ENCODE measurements at regions not wholly inside any gene's neighbourhood (a gene's known extent, or its start where the extent isn't known, plus 50 kb on each side); places are given as distances from the start of the nearest gene placed in this dataset.
"Not testable (repeated sequence)": the region's sequence is repeated elsewhere in the genome, so short reads cannot be mapped to it uniquely, and the experiment has no call there.

DNA sequence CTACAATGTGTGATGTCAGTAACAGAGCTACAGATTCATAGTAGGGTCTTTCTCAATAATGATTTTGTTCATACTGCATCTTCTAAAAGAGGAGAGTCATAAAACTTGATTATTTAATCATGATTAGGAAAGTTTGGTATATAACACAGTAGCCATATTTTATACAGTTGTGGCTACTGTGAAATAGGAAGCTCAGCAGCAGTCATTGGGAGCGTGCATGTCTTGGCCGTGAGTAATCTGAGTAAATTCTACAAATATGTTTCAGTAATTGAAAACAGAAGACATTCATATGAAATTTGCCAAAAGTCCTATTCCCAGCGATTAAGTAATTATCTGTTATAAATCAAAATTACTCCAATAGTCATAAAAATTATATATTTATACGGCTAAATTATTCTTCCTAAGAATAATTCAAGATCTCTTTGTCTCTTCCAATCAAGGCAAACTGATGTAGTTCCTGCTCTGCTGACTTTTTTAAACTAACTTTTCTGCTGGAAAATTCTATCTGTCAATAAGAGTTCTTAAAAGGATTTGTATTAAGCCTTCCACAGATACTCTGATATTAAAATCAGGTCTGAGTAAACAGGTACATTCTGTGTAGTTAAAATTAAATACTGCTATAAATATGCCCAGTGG, 723.6 kb upstream of the CDH18 start:
- CTCF ChIA-PET (ENCODE audit: low intra/inter-chr PET ratio, low total read pairs); H3K9ac ChIP-seq (ENCODE audit: insufficient read depth, low read depth, low read length); FAIRE-seq; H3K9me3 ChIP-seq (ENCODE audit: low read length); in situ Hi-C loops (cut with HindIII; ENCODE audit: extremely low pct_ligation_motif_present, low pct_unique_long_range_greater_than_20kb); H3K4me3 ChIP-seq (replicated peaks in 1 of 3; ENCODE audit: insufficient read depth in 1 of 3, low read depth in 2 of 3, low read length in 3 of 3); H3K27me3 ChIP-seq (ENCODE audit: control insufficient read depth in 1 of 2, insufficient read depth in 2 of 2, low read length in 2 of 2); BruUV-seq (replicated peaks); intact Hi-C loops (cut with micrococcal nuclease; ENCODE audit: unreplicated experiment); POLR2A ChIA-PET; H3K79me2 ChIP-seq (ENCODE audit: insufficient read depth, low read length); H3K4me1 ChIP-seq (ENCODE audit: insufficient read depth, low read length); H3K36me3 ChIP-seq (replicated peaks in 1 of 2; ENCODE audit: control insufficient read depth in 1 of 2, insufficient read depth in 2 of 2, low read length in 2 of 2); H3K27ac ChIP-seq (ENCODE audit: extremely low read length, insufficient read depth, low read length); H4K20me1 ChIP-seq (ENCODE audit: insufficient read depth, low read length); H3K4me2 ChIP-seq (ENCODE audit: low read depth, low read length); DNase-seq (ENCODE audit: low spot score); ATAC-seq; H2AFZ ChIP-seq (ENCODE audit: low read length): not testable (repeated sequence)
- 21% methylated on average over 4 of the region's 4 CpGs for WGBS (ENCODE audit: low lambda C conversion rate)

DNA sequence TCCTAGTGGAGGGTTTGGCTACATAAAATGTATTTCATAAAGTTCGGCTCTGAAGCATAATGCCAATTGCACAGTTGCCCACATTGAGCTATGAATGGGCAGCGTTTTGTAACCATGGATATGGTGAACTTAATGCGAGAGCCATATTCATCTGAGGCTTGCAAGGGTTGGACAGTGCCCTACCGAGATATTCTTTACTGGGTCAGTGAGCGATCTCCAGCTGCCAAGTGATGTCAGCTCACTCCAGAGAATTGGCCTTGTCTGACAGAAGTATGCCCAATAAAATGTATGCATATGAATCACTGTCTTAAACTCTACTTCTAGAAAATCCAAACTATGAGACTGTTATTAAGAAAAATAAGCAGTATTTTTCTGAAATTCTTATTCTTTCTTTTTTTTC, 719.6 kb upstream of the CDH18 start:
- in situ Hi-C loops (cut with HindIII; ENCODE audit: extremely low pct_ligation_motif_present, low pct_unique_long_range_greater_than_20kb); CTCF ChIA-PET (ENCODE audit: low intra/inter-chr PET ratio, low total read pairs); BruUV-seq (replicated peaks); FAIRE-seq; H3K79me2 ChIP-seq (ENCODE audit: insufficient read depth, low read length); intact Hi-C loops (cut with micrococcal nuclease; ENCODE audit: unreplicated experiment); H3K9me3 ChIP-seq (ENCODE audit: low read length); H3K9ac ChIP-seq (ENCODE audit: insufficient read depth, low read depth, low read length); DNase-seq (ENCODE audit: low spot score); POLR2A ChIA-PET; H3K27ac ChIP-seq (ENCODE audit: extremely low read length, insufficient read depth, low read length); H3K4me2 ChIP-seq (ENCODE audit: low read depth, low read length); H3K4me3 ChIP-seq (replicated peaks in 1 of 3; ENCODE audit: insufficient read depth in 1 of 3, low read depth in 2 of 3, low read length in 3 of 3); H3K36me3 ChIP-seq (replicated peaks in 1 of 2; ENCODE audit: control insufficient read depth in 1 of 2, insufficient read depth in 2 of 2, low read length in 2 of 2); H2AFZ ChIP-seq (ENCODE audit: low read length); H3K4me1 ChIP-seq (ENCODE audit: insufficient read depth, low read length); ATAC-seq; H4K20me1 ChIP-seq (ENCODE audit: insufficient read depth, low read length); H3K27me3 ChIP-seq (ENCODE audit: control insufficient read depth in 1 of 2, insufficient read depth in 2 of 2, low read length in 2 of 2): not testable (repeated sequence)
- WGBS (ENCODE audit: low lambda C conversion rate), result 5% methylated on average over 5 of the region's 5 CpGs

DNA sequence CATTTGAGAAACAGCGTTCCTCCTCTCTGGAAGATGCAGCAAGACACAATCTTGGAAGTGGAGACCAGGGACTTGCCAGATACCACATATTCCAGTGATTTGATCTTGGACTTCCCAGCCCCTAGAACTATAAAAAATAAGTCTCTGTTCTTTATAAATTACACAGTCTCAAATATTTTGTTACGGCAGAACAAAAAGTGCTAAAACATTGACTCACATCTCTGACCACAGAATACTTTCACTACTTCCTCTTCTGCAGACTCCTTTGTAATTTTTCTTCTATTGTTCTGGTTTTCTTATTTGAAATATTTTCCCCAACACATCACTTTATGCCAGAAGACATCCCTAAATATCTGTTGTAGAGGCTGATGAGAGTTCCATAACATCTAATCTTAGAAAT, 706.1 kb upstream of the CDH18 start:
- no peaks in the 10 kb centered on the region for H3K79me2 ChIP-seq (ENCODE audit: insufficient read depth, low read length)
- no TSS peak for BruUV-seq (replicated peaks)
- no peak for FAIRE-seq
- no peaks in the 10 kb centered on the region for H4K20me1 ChIP-seq (ENCODE audit: insufficient read depth, low read length)
- no peak for ATAC-seq
- H3K9ac ChIP-seq (ENCODE audit: insufficient read depth, low read depth, low read length), result no peak overlapping the region
- intact Hi-C loops (cut with micrococcal nuclease; ENCODE audit: unreplicated experiment) (no loop called here), in situ Hi-C loops (cut with HindIII; ENCODE audit: extremely low pct_ligation_motif_present, low pct_unique_long_range_greater_than_20kb) (no loop called here)
- H2AFZ ChIP-seq (ENCODE audit: low read length), result no peak overlapping the region
- POLR2A ChIA-PET, result no interaction called here
- no peaks in the 10 kb centered on the region for H3K36me3 ChIP-seq (replicated peaks in 1 of 2; ENCODE audit: control insufficient read depth in 1 of 2, insufficient read depth in 2 of 2, low read length in 2 of 2)
- no peak overlapping the region for H3K4me3 ChIP-seq (replicated peaks in 1 of 3; ENCODE audit: insufficient read depth in 1 of 3, low read depth in 2 of 3, low read length in 3 of 3)
- no peaks in the 10 kb centered on the region for H3K27me3 ChIP-seq (ENCODE audit: control insufficient read depth in 1 of 2, insufficient read depth in 2 of 2, low read length in 2 of 2)
- 0% methylated on average over 2 of the region's 2 CpGs for WGBS (ENCODE audit: low lambda C conversion rate)
- DNase-seq (ENCODE audit: low spot score), result no peak
- peaks cover 8% of the 10 kb centered on the region; the same call in 1 of the 2 replicates for H3K9me3 ChIP-seq (ENCODE audit: low read length)
- H3K4me2 ChIP-seq (ENCODE audit: low read depth, low read length), result no peak overlapping the region
- no peaks in the 10 kb centered on the region for H3K4me1 ChIP-seq (ENCODE audit: insufficient read depth, low read length)
- H3K27ac ChIP-seq (ENCODE audit: extremely low read length, insufficient read depth, low read length), result no peak overlapping the region
- CTCF ChIA-PET (ENCODE audit: low intra/inter-chr PET ratio, low total read pairs), result no interaction called here
- TF ChIP-seq MAF1 (CRISPR knock-in tag; IDR thresholded peaks at IDR 0.05; ENCODE audit: borderline replicate concordance) (no peak), MXD4 (CRISPR knock-in tag; IDR thresholded peaks at IDR 0.05) (no peak), ZNF205 (CRISPR knock-in tag; IDR thresholded peaks at IDR 0.05) (no peak), ZNF577 (CRISPR knock-in tag; IDR thresholded peaks at IDR 0.05; ENCODE audit: borderline replicate concordance, low read depth) (no peak), SRSF9 (IDR thresholded peaks at IDR 0.05; ENCODE audit: borderline replicate concordance, insufficient read depth, low read depth, low read length, poor library complexity, severe bottlenecking) (no peak), ZFP62 (CRISPR knock-in tag; IDR thresholded peaks at IDR 0.05) (no peak), ZSCAN20 (CRISPR knock-in tag; IDR thresholded peaks at IDR 0.05; ENCODE audit: borderline replicate concordance) (no peak)
- TF ChIP-seq, protein P1, sequence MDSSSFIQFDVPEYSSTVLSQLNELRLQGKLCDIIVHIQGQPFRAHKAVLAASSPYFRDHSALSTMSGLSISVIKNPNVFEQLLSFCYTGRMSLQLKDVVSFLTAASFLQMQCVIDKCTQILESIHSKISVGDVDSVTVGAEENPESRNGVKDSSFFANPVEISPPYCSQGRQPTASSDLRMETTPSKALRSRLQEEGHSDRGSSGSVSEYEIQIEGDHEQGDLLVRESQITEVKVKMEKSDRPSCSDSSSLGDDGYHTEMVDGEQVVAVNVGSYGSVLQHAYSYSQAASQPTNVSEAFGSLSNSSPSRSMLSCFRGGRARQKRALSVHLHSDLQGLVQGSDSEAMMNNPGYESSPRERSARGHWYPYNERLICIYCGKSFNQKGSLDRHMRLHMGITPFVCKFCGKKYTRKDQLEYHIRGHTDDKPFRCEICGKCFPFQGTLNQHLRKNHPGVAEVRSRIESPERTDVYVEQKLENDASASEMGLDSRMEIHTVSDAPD (CRISPR knock-in tag; IDR thresholded peaks at IDR 0.05), result no peak
